K562 (cell line): ENCODE measurements at regions not wholly inside any gene's neighbourhood (a gene's known extent, or its start where the extent isn't known, plus 50 kb on each side); places are given as distances from the start of the nearest gene placed in this dataset.

Experiments
- ATAC-seq: fragments of 200-7000 bp; cut with Tn5 transposase; 3 replicates; pipeline ENCODE4 v1.9.1; 2020; ENCODE audit warnings: moderate library complexity
- BruUV-seq: library from RNA; stranded (reverse); fragments of 400-500 nt; replicated peaks from 2 replicates; lab custom pipeline; 2021; lab: Mats Ljungman, UMichigan
- CTCF ChIA-PET: fragments of 300-600 bp; formaldehyde crosslinking; extraction: SDS; loops from one replicate; lab custom pipeline; 2021; ENCODE audit warnings: low intra/inter-chr PET ratio; lab: Yijun Ruan, JAX
- POLR2A ChIA-PET: fragments of 300-600, 350-650 bp; sonication (Branson Sonifier 250); formaldehyde crosslinking; extraction: SDS; loops from one replicate; lab custom pipeline; 2021; ENCODE audit warnings: antibody characterized with exemption, inconsistent platforms; lab: Yijun Ruan, JAX
- DNase-seq, 4 experiments: peaks; one replicate each; pipeline versions ENCODE4 v3.0.0 to v3.0.0-alpha.2; 2011 to 2018; ENCODE audit warnings: low spot score in 3 of 4, mixed read lengths in 3 of 4; ENCODE audit errors: extremely low read depth in 1 of 4
- FAIRE-seq: peaks from 2 replicates; lab custom pipeline; 2011; peaks lifted over from hg19 to GRCh38; lab: Jason Lieb, UNC
- H2AFZ ChIP-seq: 2 replicates; pipeline ENCODE4 v1.6.0; 2011; ENCODE audit warnings: low read depth, low read length, control low read depth, inconsistent platforms
- H3K27ac ChIP-seq: fragments of 200-600 bp; 3 replicates; pipeline ENCODE4 v1.8.0; 2011; ENCODE audit warnings: low read depth, mild to moderate bottlenecking, control low read depth, inconsistent platforms, low read length, moderate library complexity, mixed read lengths; ENCODE audit errors: extremely low read depth
- H3K27me3 ChIP-seq, 2 experiments: fragments of 300-600 bp in 1 of 2; 2 replicates in 1 of 2; 3 replicates in 1 of 2; pipeline versions ENCODE4 v1.6.0 to v1.8.0; 2011; ENCODE audit warnings: inconsistent platforms in 2 of 2, low read length in 2 of 2, mild to moderate bottlenecking in 1 of 2, mixed read lengths in 1 of 2, moderate library complexity in 1 of 2; ENCODE audit not compliant: control insufficient read depth in 2 of 2, insufficient read depth in 2 of 2
- H3K36me3 ChIP-seq: fragments of 300-600 bp; 3 replicates; pipeline ENCODE4 v1.8.0; 2011; ENCODE audit warnings: mild to moderate bottlenecking, low read length, inconsistent platforms; ENCODE audit not compliant: control insufficient read depth, insufficient read depth
- H3K4me1 ChIP-seq, 2 experiments: fragments of 200-600 bp in 1 of 2; replicated peaks in 1 of 2; 2 replicates in 1 of 2; 3 replicates in 1 of 2; pipeline versions ENCODE4 v1.5.1 to v1.8.0; 2011; ENCODE audit warnings: inconsistent platforms in 2 of 2, low read length in 2 of 2, mild to moderate bottlenecking in 1 of 2, mixed read lengths in 1 of 2, moderate library complexity in 1 of 2; ENCODE audit not compliant: control insufficient read depth in 2 of 2, insufficient read depth in 2 of 2
- H3K4me2 ChIP-seq: 2 replicates; pipeline ENCODE4 v1.6.1; 2011; ENCODE audit warnings: low read length, control low read depth, inconsistent platforms, mixed read lengths; ENCODE audit not compliant: insufficient read depth
- H3K4me3 ChIP-seq: fragments of 200-600 bp; sonication (generic), shearing (Covaris generic); 2 replicates; pipeline ENCODE4 v1.5.1; 2016; ENCODE audit warnings: control low read depth, inconsistent platforms
- H3K79me2 ChIP-seq: fragments of 200-600 bp; 3 replicates; pipeline ENCODE4 v1.8.0; 2011; ENCODE audit warnings: low read length, inconsistent platforms; ENCODE audit not compliant: control insufficient read depth, insufficient read depth
- H3K9ac ChIP-seq, 2 experiments: 2 replicates each; pipeline versions ENCODE4 v1.6.0 to v1.6.1; 2011; ENCODE audit warnings: low read depth in 2 of 2, low read length in 2 of 2, control low read depth in 1 of 2, inconsistent platforms in 1 of 2, mild to moderate bottlenecking in 1 of 2, mixed read lengths in 1 of 2; ENCODE audit not compliant: insufficient read depth in 1 of 2
- H3K9me1 ChIP-seq: one replicate; pipeline ENCODE4 v1.6.0; 2011; ENCODE audit warnings: inconsistent platforms, mild to moderate bottlenecking, low read length, moderate library complexity; ENCODE audit not compliant: control insufficient read depth, insufficient read depth
- H3K9me3 ChIP-seq: replicated peaks from 2 replicates; pipeline ENCODE4 v1.5.1; 2011; ENCODE audit warnings: low read depth, low read length, inconsistent platforms; ENCODE audit not compliant: control insufficient read depth, insufficient read depth
- H4K20me1 ChIP-seq: replicated peaks from 2 replicates; pipeline ENCODE4 v1.6.1; 2011; ENCODE audit warnings: low read length, inconsistent platforms, mixed read lengths; ENCODE audit not compliant: control insufficient read depth, insufficient read depth
- ATF1 ChIP-seq, 2 experiments: fragments of 450-650 bp in 1 of 2; IDR thresholded peaks; 2 replicates each; pipeline ENCODE4 v1.6.1; 2016; ENCODE audit warnings: missing compliant biosample characterization in 1 of 2, missing genetic modification characterization in 1 of 2
- CEBPB ChIP-seq: fragments of 450-650 bp; IDR thresholded peaks from 2 replicates; pipeline ENCODE4 v1.6.1; 2016; ENCODE audit warnings: missing genetic modification characterization, missing compliant biosample characterization
- CHCHD3 ChIP-seq: fragments of 250-450 bp; sonication (Bioruptor Pico); IDR thresholded peaks from 2 replicates; pipeline ENCODE4 v2.1.2; 2022; ENCODE audit warnings: mild to moderate bottlenecking
- CREB1 ChIP-seq, 2 experiments: sonication (generic) in 1 of 2; formaldehyde crosslinking in 1 of 2; IDR thresholded peaks; 2 replicates each; pipeline versions ENCODE4 v1.6.1 to v1.8.0; 2012 to 2022; ENCODE audit warnings: inconsistent platforms in 1 of 2, mild to moderate bottlenecking in 1 of 2, missing genetic modification reagents in 1 of 2, moderate library complexity in 1 of 2
- FOXP1 ChIP-seq: sonication (generic); formaldehyde crosslinking; IDR thresholded peaks from 2 replicates; pipeline ENCODE4 v1.8.0; 2022; ENCODE audit warnings: mild to moderate bottlenecking, missing genetic modification reagents
- KDM1A ChIP-seq, 2 experiments: fragments of 450-650 bp; IDR thresholded peaks; 2 replicates each; pipeline ENCODE4 v1.6.1; 2016; ENCODE audit warnings: mild to moderate bottlenecking in 2 of 2
- MYC ChIP-seq, 2 experiments: fragments of 250-450 bp in 1 of 2; sonication (Bioruptor Pico) in 1 of 2; IDR thresholded peaks; 2 replicates each; pipeline versions ENCODE4 v1.5.1 to v1.6.1; 2012 to 2021; ENCODE audit warnings: low read depth in 2 of 2, borderline replicate concordance in 1 of 2, improper control_type of control experiment in 1 of 2, low read length in 1 of 2, mild to moderate bottlenecking in 1 of 2, moderate library complexity in 1 of 2
- NBN ChIP-seq: fragments of 450-650 bp; IDR thresholded peaks from 2 replicates; pipeline ENCODE4 v1.6.1; 2016; ENCODE audit warnings: low read depth, mild to moderate bottlenecking
- RBM25 ChIP-seq: fragments of 200-400 bp; formaldehyde crosslinking; IDR thresholded peaks from 2 replicates; pipeline ENCODE4 v1.6.1; 2018; ENCODE audit warnings: low read length, low read depth, moderate library complexity; ENCODE audit not compliant: severe bottlenecking
- SIX5 ChIP-seq, 2 experiments: IDR thresholded peaks; 2 replicates each; pipeline ENCODE4 v1.6.1; 2011; ENCODE audit warnings: low read length in 2 of 2, borderline replicate concordance in 1 of 2, low read depth in 1 of 2, mild to moderate bottlenecking in 1 of 2, moderate library complexity in 1 of 2; ENCODE audit not compliant: insufficient read depth in 1 of 2
- SMAD3 ChIP-seq: fragments of 450-650 bp; formaldehyde crosslinking; conservative IDR thresholded peaks from 2 replicates; pipeline ENCODE4 v1.4.0; 2020; ENCODE audit warnings: mild to moderate bottlenecking
- SMARCC2 ChIP-seq: fragments of 450-650 bp; IDR thresholded peaks from 2 replicates; pipeline ENCODE4 v1.6.1; 2017; ENCODE audit warnings: antibody characterized with exemption, moderate library complexity, mild to moderate bottlenecking, low read depth
- TBP ChIP-seq: optimal IDR thresholded peaks from 2 replicates; pipeline ENCODE3; 2011; ENCODE audit warnings: low read depth, low read length, improper control_type of control experiment
- TRIM28 ChIP-seq: fragments of 450-650 bp; IDR thresholded peaks from 2 replicates; pipeline ENCODE4 v1.6.1; 2017
- YY1 ChIP-seq, 3 experiments: IDR thresholded peaks; 2 replicates each; pipeline ENCODE4 v1.6.1; 2011; ENCODE audit warnings: low read length in 2 of 3, mild to moderate bottlenecking in 2 of 3, moderate library complexity in 2 of 3, borderline replicate concordance in 1 of 3, control low read depth in 1 of 3, low read depth in 1 of 3; ENCODE audit not compliant: insufficient read depth in 3 of 3, insufficient replicate concordance in 2 of 3, control insufficient read depth in 1 of 3, insufficient read length in 1 of 3; ENCODE audit errors: extremely low read depth in 1 of 3
- ZNF239 ChIP-seq: fragments of 250-450 bp; sonication (Bioruptor Pico); IDR thresholded peaks from 2 replicates; pipeline ENCODE4 v1.4.0; 2020; ENCODE audit warnings: mild to moderate bottlenecking
- WGBS: fragments of 100-300 bp; shearing (Covaris generic); methylation state at CpG from one replicate; pipeline ENCODE4 v1.1.6; 2016; ENCODE audit warnings: low coverage, mixed read lengths; ENCODE audit not compliant: insufficient coverage; ENCODE audit errors: missing lambda C conversion rate; 5-methylcytosine and 5-hydroxymethylcytosine counted together
- in situ Hi-C: fragments of 300-500 bp; cut with MboI; formaldehyde crosslinking; loops from 4 replicates; pipeline ENCODE4 v1.15.0; 2018; ENCODE audit warnings: inconsistent platforms, mixed read lengths
- intact Hi-C: fragments of 100-400 bp; cut with micrococcal nuclease; formaldehyde crosslinking; loops from 2 replicates; pipeline ENCODE4 v1.14.2; 2022
- TF ChIP-seq, protein P1 (sequence below): fragments of 200-800 bp; sonication (Bioruptor generic); IDR thresholded peaks from 2 replicates; pipeline ENCODE4 v1.6.1; 2017; ENCODE audit warnings: missing genetic modification characterization, missing compliant biosample characterization

DNA sequence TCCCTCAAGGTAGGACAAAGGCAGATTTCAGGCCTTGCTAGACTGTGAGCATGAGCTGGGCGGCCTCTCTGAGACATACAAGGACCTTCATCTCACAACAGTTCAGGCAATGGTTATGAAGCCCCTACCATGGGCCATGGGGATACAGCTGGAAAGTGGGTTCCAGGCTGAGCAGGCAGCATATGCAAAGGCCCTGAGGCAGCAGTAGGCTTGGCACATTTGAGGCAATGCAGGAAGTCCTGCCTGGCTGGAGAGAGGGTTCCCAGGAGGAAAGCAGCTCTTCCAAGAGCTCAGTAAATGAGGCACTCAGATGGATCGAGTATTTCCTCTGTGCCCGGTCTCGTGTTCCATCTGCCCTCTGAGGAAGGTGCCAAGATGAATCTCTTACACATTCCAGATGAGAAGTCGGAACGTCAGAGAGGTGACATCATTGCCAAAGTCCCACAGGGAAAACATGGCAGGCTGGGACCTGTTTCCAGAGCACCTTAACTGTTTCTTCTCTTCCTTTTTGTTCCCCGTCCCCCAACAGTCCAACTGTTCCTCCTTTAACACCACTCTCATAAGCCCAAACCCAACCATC lies 388.6 kb downstream of the MN1 start (continued):
- TF ChIP-seq SMARCC2 = no peak
- TF ChIP-seq FOXP1 (CRISPR knock-in tag) = no peak
- TF ChIP-seq TBP = no peak
- no peak for TF ChIP-seq CHCHD3 (CRISPR knock-in tag)
- no peak for TF ChIP-seq NBN

DNA sequence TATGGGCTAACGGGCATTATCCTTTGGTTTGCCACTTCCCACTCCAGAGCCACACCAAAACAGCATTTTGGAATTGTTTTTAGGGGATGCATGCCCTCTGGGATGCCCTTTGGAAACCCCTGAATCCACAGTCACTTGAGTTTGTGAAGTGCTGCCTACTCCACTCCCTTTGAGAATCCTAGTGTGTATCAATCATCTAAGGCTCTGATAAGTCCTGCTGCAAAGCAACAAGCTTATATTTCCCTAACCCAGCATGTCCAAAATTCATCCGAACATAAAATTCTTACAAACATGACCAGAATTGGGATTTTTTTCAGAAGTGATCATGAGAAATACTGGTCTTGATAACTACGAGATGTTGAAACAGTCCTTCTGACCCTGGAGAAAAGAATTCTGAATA lies 387.9 kb downstream of the MN1 start:
- TF ChIP-seq, protein P1, sequence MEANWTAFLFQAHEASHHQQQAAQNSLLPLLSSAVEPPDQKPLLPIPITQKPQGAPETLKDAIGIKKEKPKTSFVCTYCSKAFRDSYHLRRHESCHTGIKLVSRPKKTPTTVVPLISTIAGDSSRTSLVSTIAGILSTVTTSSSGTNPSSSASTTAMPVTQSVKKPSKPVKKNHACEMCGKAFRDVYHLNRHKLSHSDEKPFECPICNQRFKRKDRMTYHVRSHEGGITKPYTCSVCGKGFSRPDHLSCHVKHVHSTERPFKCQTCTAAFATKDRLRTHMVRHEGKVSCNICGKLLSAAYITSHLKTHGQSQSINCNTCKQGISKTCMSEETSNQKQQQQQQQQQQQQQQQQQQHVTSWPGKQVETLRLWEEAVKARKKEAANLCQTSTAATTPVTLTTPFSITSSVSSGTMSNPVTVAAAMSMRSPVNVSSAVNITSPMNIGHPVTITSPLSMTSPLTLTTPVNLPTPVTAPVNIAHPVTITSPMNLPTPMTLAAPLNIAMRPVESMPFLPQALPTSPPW (CRISPR knock-in tag) = no peak
- no peak for TF ChIP-seq TRIM28
- TF ChIP-seq KDM1A (IDR thresholded peaks at IDR 0.05) = no peak
- no peak for TF ChIP-seq SIX5 (IDR thresholded peaks at IDR 0.05; ENCODE audit: borderline replicate concordance in 1 of 2, insufficient read depth in 1 of 2, low read depth in 1 of 2, low read length in 2 of 2)
- TF ChIP-seq ATF1 (CRISPR knock-in tag; IDR thresholded peaks at IDR 0.05) = no peak
- no peak for TF ChIP-seq ATF1 (tag; IDR thresholded peaks at IDR 0.05)
- peak; percentile 97 for TF ChIP-seq ZNF239 (CRISPR knock-in tag)
- TF ChIP-seq CEBPB = no peak
- no peak for TF ChIP-seq CREB1 (IDR thresholded peaks at IDR 0.05)
- TF ChIP-seq CREB1 (CRISPR knock-in tag; IDR thresholded peaks at IDR 0.05) = no peak
- TF ChIP-seq SMAD3 (CRISPR knock-in tag) = no peak
- no peak for TF ChIP-seq YY1 (IDR thresholded peaks at IDR 0.05; ENCODE audit: borderline replicate concordance in 1 of 3, control insufficient read depth in 1 of 3, extremely low read depth in 1 of 3, insufficient read depth in 3 of 3, insufficient read length in 1 of 3, insufficient replicate concordance in 2 of 3, low read depth in 1 of 3, low read length in 2 of 3)
- peak; percentile 34 for TF ChIP-seq RBM25
- TF ChIP-seq MYC (IDR thresholded peaks at IDR 0.05; ENCODE audit: low read depth, low read length) = no peak
- no peak for TF ChIP-seq MYC (CRISPR knock-in tag; IDR thresholded peaks at IDR 0.05; ENCODE audit: borderline replicate concordance, low read depth)
- Histone ChIP-seq H3K9me1 (no peaks in the 10 kb centered on the region), H3K27ac (no peak overlapping the region), H3K4me2 (no peak overlapping the region), H3K9me3 (no peaks in the 10 kb centered on the region), H2AFZ (no peak overlapping the region), H3K9ac (no peak overlapping the region), H3K4me3 (no peak overlapping the region), H3K36me3 (no peaks in the 10 kb centered on the region), H3K79me2 (no peaks in the 10 kb centered on the region), H4K20me1 (no peaks in the 10 kb centered on the region; the same call in 1 of the 2 replicates), H3K27me3 (peaks cover 0 to 7% of the 10 kb centered on the region in 2 experiments; a peak in 2 of 5 replicates), H3K4me1 (peaks cover 0 to 4% of the 10 kb centered on the region in 2 experiments; a peak in 2 of 5 replicates)
- no peak for DNase-seq
- ATAC-seq = no peak
- ChIA-PET POLR2A (no interaction called here), CTCF (no interaction called here)
- in situ Hi-C loops = loop anchor here (25.0 kb wide), 2 partner anchors 399 to 599 kb away; partner anchors contain the start of gene MN1
- intact Hi-C loops = no loop called here
- WGBS = 0% methylated on average over 3 of the region's 3 CpGs
- FAIRE-seq = no peak
- BruUV-seq = no TSS peak
